HG02970 (cell line): ENCODE measurements at regions not wholly inside any gene's neighbourhood (a gene's known extent, or its start where the extent isn't known, plus 50 kb on each side); places are given as distances from the start of the nearest gene placed in this dataset.

ENCODE experiments used
- ATAC-seq: cut with Tn5 transposase; IDR thresholded peaks from one replicate; pipeline ENCODE4 v1.9.1; 2021; ENCODE audit warnings: mild to moderate bottlenecking, moderate library complexity, moderate number of reproducible peaks; ENCODE audit not compliant: unreplicated experiment, low FRiP score

DNA sequence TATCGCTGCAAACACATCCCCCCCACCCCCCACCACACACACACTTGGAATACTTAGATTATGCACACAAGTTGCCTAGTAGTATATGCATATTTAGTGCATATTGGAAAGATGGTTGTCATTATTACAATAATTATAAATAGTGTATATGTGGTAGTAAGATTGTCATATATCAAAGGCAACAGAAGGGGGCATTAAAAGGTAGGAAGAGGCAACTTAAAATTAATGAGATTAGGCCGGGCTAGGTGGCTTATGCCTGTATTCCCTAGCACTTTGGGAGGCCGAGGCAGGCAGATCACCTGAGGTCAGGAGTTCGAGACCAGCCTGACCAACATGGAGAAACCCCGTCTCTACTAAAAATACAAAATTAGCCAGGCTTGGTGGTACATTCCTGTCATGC is 52.1 kb downstream of the GSC start:
- ATAC-seq: no peak

DNA sequence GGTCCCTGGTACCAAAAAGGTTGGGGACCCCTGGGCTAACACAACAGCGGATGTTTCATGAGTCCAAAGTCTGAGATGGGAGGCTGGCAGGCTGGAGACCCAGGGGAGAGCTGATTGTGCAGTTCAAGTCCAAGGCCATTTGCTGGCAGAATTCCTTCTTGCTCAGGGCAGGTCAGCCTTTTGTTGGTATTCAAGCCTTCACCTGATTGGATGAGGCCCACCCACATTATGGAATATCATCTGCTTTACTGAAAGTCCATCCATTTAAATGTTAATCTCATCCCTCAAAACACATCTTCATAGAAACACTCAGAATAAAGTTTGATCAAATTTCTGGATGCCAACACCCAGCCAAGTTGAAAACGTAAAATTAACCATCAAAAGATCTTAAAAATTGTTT is 52.9 kb downstream of the GSC start:
- no peak for ATAC-seq

GRCh38 chr14:94713115-94713514 is 56.8 kb downstream of the GSC start:
- no peak for ATAC-seq

DNA sequence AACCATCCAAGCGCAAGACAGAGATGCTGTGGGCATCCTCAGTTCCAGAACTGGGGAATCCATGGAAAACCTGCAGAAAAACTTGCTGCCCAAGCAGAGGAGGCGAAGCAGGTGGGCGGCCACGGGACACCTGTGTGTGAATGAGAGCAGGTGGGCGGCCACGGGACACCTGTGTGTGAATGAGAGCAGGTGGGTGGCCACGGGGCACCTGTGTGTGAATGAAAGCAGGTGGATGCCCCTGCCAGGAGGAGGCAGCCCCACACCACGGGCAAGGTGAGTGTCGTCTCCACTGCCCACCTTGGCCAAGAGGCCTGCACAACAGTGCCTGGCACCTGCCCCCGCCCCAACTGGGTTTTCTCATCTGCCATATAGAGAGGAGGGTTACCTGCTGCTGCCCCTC is 59.2 kb downstream of the GSC start:
- no peak for ATAC-seq

DNA sequence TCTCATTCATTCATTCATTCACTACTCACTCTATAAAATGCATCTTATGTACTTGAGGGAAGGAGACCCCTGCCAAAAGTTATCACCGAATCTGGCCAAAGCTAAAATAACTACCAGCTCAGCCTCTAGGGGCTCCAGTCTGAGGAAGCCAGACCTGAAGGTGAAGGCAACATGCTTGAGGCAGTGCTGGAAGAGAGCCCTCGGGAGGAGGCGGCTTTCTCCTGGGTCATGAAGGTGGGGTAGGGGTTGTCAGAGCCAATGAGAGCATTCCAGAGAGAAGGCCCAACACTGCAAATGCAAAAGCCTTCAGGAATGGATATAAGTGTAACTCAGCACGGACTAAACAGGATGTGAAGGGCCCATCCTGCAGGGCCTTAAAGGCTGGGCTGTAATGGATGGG is 62.4 kb downstream of the GSC start:
- ATAC-seq: no peak

- no peak for ATAC-seq
Observed at GRCh38 chr14:94706133-94706532, 63.8 kb downstream of the GSC start.

DNA sequence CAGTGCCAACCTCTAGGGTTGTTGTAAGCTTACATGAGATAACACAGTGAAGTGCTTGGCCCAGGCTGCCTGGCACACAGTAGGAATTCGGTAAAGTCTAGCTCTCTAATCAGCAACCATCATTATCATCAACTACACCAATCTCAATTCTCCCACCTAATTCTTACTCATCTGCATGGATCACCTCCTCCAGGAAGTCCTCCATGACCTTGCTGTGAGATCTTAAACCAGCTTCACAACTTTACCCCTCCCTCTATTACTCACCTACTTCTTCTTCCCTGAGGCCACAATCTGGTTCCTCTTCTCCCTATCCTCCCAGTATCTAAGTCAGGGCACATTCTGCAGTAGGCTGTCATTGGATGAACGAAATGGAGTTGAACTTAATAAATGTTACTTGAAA is 67.3 kb downstream of the GSC start:
- ATAC-seq: no peak

DNA sequence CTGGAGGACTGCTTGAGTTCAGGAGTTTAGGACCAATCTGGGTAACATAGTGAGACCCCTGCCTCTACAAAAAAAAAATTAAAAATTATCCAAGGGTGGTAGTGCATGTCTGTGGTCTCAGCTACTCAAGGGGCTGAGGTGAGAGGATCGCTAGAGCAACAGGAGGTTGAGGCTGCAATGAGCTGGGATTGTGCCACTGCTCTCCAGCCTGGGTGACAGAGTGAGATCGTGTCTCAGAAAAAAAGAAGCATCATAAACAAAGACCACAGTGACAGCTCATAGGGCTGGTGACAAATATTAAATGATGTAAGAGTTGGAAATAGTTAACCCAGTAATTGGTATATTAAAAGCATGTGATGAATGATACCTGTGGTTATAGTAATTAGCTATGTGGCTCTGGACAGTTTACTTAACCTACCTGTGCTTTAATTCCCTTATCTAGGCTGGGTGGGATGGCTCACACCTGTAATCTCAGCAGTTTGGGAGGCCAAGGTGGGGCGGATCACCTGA is 68.0 kb downstream of the GSC start:
- ATAC-seq: no peak

- ATAC-seq: no peak
Observed at GRCh38 chr14:94700336-94700735, 69.6 kb downstream of the GSC start.

GRCh38 chr14:94699831-94700230 is 70.1 kb downstream of the GSC start:
- no peak for ATAC-seq

DNA sequence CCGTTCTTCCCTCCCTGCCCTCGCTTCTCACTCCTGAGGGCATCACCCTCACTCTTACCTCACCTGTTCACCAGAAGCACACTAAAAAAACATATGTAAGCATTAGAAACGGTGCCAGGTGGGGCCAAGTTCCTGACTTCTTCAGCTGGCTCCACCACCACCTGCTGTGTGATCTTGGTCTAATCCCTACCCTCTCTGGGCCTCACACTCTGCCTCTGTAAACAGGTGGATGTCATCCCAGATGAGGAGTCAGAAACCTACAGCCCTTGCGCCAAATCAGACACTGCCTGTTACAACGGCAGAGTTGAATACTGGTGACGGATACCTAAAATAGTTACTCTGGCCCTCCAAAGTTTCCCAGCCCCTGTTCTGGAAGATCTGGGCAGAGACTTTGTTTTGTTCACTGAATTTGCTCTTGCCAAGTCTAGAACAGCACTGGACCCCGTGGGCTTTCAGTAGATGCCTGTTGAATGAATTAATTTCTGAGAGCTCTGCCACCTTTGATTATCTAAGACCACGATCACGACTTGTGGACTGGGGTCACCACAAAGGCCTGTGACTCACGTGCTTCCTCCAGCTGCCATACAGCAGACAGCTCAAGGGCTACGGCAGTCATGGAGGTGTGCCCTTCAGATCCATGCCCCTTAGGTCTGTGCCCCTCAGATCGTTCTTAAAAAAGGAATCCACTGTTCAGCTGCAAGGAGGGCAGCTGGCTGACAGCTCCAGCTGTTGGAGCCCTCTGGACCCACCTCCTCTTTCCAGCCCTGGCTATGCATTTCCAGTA is 71.9 kb downstream of the GSC start:
- ATAC-seq: no peak

GRCh38 chr14:94696518-94696917 is 73.4 kb downstream of the GSC start:
- no peak for ATAC-seq

DNA sequence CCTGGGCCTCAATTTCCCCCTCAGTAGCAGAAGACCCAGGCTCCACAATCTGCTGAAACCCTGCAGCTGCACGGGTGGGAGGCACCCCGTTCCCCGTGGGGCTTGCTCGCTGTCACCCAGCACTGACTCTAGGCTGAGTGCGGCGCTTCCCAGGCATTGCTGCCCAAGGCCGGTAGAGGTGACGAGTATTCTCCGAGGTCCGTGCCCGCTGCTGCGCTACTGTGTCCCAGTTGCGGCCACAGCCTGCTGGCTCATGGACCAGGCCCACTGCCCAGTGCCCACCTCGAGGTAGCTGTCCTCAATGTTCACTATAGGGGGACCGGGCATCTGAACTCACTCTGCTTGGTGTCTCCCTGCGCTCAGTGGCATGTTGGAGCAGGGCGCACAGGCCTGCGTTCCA is 74.7 kb downstream of the GSC start:
- ATAC-seq: no peak

DNA sequence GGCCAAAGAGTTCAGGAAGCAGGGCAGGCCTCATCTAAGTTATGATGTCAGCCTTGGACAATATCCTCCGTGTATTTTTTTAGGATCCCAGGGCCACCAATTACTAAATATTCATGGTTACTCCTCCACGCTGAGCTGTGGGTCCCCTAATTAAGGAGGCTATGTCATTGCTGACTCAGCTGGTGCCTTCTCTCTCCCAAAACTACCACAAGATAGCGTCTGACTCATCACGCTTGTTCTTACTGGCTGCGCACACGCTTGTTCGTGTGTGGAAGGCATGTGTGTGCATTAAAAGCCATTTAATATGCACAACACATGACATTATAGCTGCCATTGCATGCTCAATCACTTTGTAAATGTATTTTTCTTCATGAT is 78.3 kb downstream of the GSC start:
- ATAC-seq: no peak

- ATAC-seq: no peak
Observed at GRCh38 chr14:94690896-94691659, 78.8 kb downstream of the GSC start.

DNA sequence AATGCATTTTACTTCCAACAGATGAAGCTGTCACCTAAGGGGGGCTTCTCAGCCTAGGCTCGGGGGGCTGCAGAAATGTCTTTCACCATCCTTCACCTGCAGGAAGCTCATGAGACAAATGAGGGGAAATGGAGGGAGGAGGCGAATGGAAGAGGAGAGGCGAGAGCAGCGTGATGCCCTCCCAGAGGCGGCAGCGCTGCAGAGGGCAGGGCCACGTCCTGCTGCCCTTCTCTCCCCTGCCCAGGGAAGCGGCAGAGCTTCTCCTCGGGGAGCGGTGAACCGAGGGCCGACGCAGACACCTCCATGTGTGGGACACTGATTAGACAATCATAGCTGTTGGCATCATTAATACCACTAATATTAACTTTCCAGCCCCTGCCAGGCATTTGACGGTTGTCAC is 78.3 kb downstream of the SERPINA3 start:
- no peak for ATAC-seq

GRCh38 chr14:94689985-94690400 is 77.8 kb downstream of the SERPINA3 start:
- no peak for ATAC-seq

DNA sequence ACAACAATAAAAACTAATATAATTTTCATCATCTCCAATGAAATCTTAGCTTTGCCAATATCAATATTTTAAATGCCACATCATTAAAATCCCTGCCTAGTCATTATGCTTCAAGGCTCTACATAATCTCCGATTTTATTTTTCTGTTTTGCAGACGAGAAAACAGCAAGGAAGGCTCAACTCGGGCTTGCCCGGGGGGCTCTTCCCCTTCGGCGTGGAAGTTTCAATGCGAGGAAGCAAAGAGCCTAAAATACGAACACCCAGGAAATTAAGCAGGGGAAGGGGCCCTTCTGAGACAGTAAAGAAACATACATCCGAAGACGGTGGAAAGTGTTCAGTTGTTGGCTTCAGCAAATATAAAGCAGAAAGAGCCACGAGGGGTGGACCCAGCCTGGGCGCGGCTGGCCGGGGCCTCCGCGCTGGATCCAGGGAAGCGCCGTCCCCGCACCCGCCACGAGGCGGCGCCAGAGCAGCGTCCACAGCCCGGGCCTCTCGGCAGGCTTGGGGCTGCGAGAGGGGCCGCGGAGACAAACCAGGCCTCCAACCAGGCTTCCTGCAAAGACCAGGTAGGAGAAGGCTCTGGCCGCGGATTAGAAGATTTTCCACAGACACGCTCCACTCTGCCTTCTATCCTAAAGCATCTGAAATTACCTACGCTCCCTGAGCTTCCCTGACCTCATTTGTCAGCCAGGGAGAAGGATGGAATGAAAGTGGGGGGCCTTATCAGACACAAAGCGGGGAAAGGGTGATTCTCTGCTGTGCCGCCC is 77.2 kb downstream of the SERPINA3 start:
- peak; percentile 56 for ATAC-seq

GRCh38 chr14:94686511-94687160 is 74.4 kb downstream of the SERPINA3 start:
- no peak for ATAC-seq

- ATAC-seq: no peak
Observed at GRCh38 chr14:94685681-94686485, 73.7 kb downstream of the SERPINA3 start.
